GM23338 (cell line): ENCODE measurements at regions not wholly inside any gene's neighbourhood (a gene's known extent, or its start where the extent isn't known, plus 50 kb on each side); places are given as distances from the start of the nearest gene placed in this dataset.

Source experiments
- ATAC-seq: fragments of 200-7000 bp; cut with Tn5 transposase; 3 replicates; pipeline ENCODE4 v1.9.1; 2020
- DNase-seq: peaks from one replicate; pipeline ENCODE4 v3.0.0-alpha.2; 2015; ENCODE audit warnings: low spot score
- H2AFZ ChIP-seq: fragments of 200-600 bp; sonication (generic); 2 replicates; pipeline ENCODE4 v1.8.0; 2016; ENCODE audit warnings: antibody characterized with exemption, mild to moderate bottlenecking, moderate library complexity
- H3F3A ChIP-seq: fragments of 200-600 bp; sonication (generic); replicated peaks from 2 replicates; pipeline ENCODE4 v1.8.0; 2017; ENCODE audit warnings: antibody characterized with exemption, mixed run types, low read depth
- H3K27ac ChIP-seq: fragments of 200-600 bp; sonication (generic); 2 replicates; pipeline ENCODE4 v1.6.1; 2016; ENCODE audit warnings: low read depth
- H3K27me3 ChIP-seq: fragments of 200-600 bp; sonication (generic); 2 replicates; pipeline ENCODE4 v1.8.0; 2016; ENCODE audit warnings: mild to moderate bottlenecking, mixed run types, moderate library complexity; ENCODE audit not compliant: insufficient read depth
- H3K36me3 ChIP-seq: fragments of 200-600 bp; sonication (generic); 2 replicates; pipeline ENCODE4 v1.8.0; 2016; ENCODE audit warnings: mild to moderate bottlenecking; ENCODE audit not compliant: insufficient read depth
- H3K4me1 ChIP-seq: fragments of 200-600 bp; sonication (generic); 2 replicates; pipeline ENCODE4 v1.8.0; 2016; ENCODE audit warnings: mild to moderate bottlenecking, moderate library complexity; ENCODE audit not compliant: insufficient read depth
- H3K4me2 ChIP-seq: fragments of 200-600 bp; sonication (generic); 2 replicates; pipeline ENCODE4 v1.7.1; 2017; ENCODE audit warnings: mixed run types
- H3K4me3 ChIP-seq: fragments of 200-600 bp; sonication (generic); 2 replicates; pipeline ENCODE4 v1.6.1; 2016; ENCODE audit warnings: mixed run types
- H3K79me2 ChIP-seq: fragments of 200-600 bp; sonication (generic); replicated peaks from 2 replicates; pipeline ENCODE4 v1.8.0; 2017; ENCODE audit warnings: mild to moderate bottlenecking; ENCODE audit not compliant: insufficient read depth
- H3K9me2 ChIP-seq: fragments of 200-600 bp; sonication (generic); 2 replicates; pipeline ENCODE4 v1.8.0; 2017; ENCODE audit not compliant: insufficient read depth
- H4K20me1 ChIP-seq: fragments of 200-600 bp; sonication (generic); replicated peaks from 2 replicates; pipeline ENCODE4 v1.8.0; 2017; ENCODE audit warnings: mild to moderate bottlenecking; ENCODE audit not compliant: insufficient read depth
- H3K27ac Mint-ChIP-seq: 2 replicates; pipeline ENCODE4 v1.8.0; 2020; ENCODE audit warnings: inconsistent platforms, mild to moderate bottlenecking, moderate library complexity, mixed read lengths
- H3K27me3 Mint-ChIP-seq: 3 replicates; pipeline ENCODE4 v1.8.0; 2022; ENCODE audit warnings: low read depth, mild to moderate bottlenecking, moderate library complexity, mixed read lengths, inconsistent platforms; ENCODE audit not compliant: insufficient read depth, poor library complexity
- H3K36me3 Mint-ChIP-seq: 3 replicates; pipeline ENCODE4 v1.8.0; 2021; ENCODE audit warnings: low read depth, mild to moderate bottlenecking, inconsistent platforms, moderate library complexity, mixed read lengths
- H3K4me1 Mint-ChIP-seq: 3 replicates; pipeline ENCODE4 v1.8.0; 2020; ENCODE audit warnings: mild to moderate bottlenecking, inconsistent platforms, mixed read lengths
- H3K4me3 Mint-ChIP-seq: 3 replicates; pipeline ENCODE4 v1.8.0; 2021; ENCODE audit warnings: moderate library complexity, mild to moderate bottlenecking, inconsistent platforms, mixed read lengths
- H3K9me3 Mint-ChIP-seq: 3 replicates; pipeline ENCODE4 v1.8.0; 2020; ENCODE audit warnings: moderate library complexity, mild to moderate bottlenecking, inconsistent platforms, mixed read lengths
- CREB1 ChIP-seq: fragments of 250-450 bp; sonication (Bioruptor Pico); IDR thresholded peaks from 2 replicates; pipeline ENCODE4 v1.5.0; 2020; ENCODE audit warnings: low read depth, mild to moderate bottlenecking, moderate library complexity
- EZH2phosphoT487 ChIP-seq: fragments of 200-600 bp; sonication (generic); IDR thresholded peaks from one replicate; pipeline ENCODE4 v1.8.1; 2018; ENCODE audit warnings: antibody characterized with exemption; ENCODE audit not compliant: unreplicated experiment
- STAT1 ChIP-seq: IDR thresholded peaks from one replicate; pipeline ENCODE4 v1.6.1; 2016; ENCODE audit warnings: antibody characterized with exemption; ENCODE audit not compliant: unreplicated experiment
- TF ChIP-seq, protein P1 (sequence below): fragments of 250-450 bp; sonication (Bioruptor Pico); IDR thresholded peaks from 2 replicates; pipeline ENCODE4 v1.5.0; 2020; ENCODE audit warnings: mild to moderate bottlenecking, moderate library complexity

DNA sequence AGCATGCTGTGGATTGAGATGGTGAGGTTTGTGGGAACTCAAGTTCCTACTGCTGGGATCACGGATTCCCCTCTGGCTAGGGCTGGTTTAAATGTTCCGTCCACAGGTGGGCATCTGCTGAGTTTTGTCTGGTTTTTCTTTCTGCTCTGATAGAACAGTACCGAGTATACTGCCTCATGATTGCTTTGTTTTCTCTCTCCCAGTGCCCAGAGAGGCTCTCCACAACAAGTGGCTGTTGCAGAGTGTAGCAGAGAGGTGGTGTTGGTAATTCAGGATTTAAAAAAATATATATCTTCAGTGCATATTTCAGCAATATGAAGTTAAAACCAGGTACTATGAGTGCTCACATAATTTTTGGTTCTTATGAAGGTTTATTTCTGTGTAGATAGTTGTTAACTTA is 213.7 kb downstream of the TEX13C start (continued):
- TF ChIP-seq, protein P1, sequence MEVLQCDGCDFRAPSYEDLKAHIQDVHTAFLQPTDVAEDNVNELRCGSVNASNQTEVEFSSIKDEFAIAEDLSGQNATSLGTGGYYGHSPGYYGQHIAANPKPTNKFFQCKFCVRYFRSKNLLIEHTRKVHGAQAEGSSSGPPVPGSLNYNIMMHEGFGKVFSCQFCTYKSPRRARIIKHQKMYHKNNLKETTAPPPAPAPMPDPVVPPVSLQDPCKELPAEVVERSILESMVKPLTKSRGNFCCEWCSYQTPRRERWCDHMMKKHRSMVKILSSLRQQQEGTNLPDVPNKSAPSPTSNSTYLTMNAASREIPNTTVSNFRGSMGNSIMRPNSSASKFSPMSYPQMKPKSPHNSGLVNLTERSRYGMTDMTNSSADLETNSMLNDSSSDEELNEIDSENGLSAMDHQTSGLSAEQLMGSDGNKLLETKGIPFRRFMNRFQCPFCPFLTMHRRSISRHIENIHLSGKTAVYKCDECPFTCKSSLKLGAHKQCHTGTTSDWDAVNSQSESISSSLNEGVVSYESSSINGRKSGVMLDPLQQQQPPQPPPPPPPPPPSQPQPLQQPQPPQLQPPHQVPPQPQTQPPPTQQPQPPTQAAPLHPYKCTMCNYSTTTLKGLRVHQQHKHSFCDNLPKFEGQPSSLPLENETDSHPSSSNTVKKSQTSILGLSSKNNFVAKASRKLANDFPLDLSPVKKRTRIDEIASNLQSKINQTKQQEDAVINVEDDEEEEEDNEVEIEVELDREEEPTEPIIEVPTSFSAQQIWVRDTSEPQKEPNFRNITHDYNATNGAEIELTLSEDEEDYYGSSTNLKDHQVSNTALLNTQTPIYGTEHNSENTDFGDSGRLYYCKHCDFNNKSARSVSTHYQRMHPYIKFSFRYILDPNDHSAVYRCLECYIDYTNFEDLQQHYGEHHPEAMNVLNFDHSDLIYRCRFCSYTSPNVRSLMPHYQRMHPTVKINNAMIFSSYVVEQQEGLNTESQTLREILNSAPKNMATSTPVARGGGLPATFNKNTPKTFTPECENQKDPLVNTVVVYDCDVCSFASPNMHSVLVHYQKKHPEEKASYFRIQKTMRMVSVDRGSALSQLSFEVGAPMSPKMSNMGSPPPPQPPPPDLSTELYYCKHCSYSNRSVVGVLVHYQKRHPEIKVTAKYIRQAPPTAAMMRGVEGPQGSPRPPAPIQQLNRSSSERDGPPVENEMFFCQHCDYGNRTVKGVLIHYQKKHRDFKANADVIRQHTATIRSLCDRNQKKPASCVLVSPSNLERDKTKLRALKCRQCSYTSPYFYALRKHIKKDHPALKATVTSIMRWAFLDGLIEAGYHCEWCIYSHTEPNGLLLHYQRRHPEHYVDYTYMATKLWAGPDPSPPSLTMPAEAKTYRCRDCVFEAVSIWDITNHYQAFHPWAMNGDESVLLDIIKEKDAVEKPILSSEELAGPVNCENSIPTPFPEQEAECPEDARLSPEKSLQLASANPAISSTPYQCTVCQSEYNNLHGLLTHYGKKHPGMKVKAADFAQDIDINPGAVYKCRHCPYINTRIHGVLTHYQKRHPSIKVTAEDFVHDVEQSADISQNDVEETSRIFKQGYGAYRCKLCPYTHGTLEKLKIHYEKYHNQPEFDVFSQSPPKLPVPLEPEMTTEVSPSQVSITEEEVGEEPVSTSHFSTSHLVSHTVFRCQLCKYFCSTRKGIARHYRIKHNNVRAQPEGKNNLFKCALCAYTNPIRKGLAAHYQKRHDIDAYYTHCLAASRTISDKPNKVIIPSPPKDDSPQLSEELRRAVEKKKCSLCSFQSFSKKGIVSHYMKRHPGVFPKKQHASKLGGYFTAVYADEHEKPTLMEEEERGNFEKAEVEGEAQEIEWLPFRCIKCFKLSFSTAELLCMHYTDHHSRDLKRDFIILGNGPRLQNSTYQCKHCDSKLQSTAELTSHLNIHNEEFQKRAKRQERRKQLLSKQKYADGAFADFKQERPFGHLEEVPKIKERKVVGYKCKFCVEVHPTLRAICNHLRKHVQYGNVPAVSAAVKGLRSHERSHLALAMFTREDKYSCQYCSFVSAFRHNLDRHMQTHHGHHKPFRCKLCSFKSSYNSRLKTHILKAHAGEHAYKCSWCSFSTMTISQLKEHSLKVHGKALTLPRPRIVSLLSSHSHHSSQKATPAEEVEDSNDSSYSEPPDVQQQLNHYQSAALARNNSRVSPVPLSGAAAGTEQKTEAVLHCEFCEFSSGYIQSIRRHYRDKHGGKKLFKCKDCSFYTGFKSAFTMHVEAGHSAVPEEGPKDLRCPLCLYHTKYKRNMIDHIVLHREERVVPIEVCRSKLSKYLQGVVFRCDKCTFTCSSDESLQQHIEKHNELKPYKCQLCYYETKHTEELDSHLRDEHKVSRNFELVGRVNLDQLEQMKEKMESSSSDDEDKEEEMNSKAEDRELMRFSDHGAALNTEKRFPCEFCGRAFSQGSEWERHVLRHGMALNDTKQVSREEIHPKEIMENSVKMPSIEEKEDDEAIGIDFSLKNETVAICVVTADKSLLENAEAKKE (CRISPR knock-in tag): no peak
- TF ChIP-seq STAT1: no peak

DNA sequence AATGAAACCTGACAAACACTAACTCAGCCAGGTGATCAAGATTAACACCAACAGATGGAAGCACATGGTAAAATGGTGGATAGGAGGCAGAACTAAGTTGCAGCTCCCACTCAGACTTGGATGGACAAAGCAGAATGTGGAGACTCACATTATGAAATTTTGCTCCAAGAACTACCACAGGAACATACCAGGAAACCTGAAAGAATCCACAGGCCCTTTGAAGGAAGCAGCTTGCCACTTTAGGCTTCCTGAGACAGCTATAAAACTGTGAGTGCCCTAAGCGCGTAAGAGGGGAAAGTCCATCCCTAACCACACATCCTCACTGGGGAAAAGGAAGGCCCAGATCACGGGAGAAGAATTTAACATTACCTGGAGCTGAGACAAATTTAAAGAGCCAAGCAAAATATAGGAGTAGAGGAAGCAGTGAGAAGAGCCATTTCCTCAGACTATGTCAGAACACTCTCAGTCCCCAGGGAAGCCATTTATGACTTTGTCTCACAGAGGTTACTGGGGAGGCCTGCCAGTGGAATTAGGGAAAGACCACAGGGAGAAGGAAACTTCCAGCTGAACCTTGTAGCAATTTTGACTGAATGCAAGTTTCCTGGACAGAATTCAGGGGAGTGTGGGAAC is 224.5 kb downstream of the TEX13C start:
- DNase-seq (no peak), ATAC-seq (no peak)
- no peak overlapping the region for H3K4me3 ChIP-seq
- no peaks in the 10 kb centered on the region for H3K4me1 ChIP-seq
- TF ChIP-seq EZH2phosphoT487 (no peak), CREB1 (CRISPR knock-in tag) (no peak)
- Mint-ChIP-seq H3K27me3 (no peaks in the 10 kb centered on the region), H3K4me3 (no peak overlapping the region), H3K4me1 (peaks cover 5% of the 10 kb centered on the region; the same call in 2 of the 3 replicates), H3K9me3 (peaks cover 11% of the 10 kb centered on the region; the same call in 1 of the 3 replicates), H3K36me3 (peaks cover 7% of the 10 kb centered on the region; the same call in 2 of the 3 replicates), H3K27ac (no peak overlapping the region)
- no peaks in the 10 kb centered on the region for H4K20me1 ChIP-seq
- no peaks in the 10 kb centered on the region for H3F3A ChIP-seq
- no peaks in the 10 kb centered on the region for H3K27me3 ChIP-seq
- H2AFZ ChIP-seq: no peak overlapping the region
- H3K4me2 ChIP-seq: no peak overlapping the region
- H3K9me2 ChIP-seq: no peaks in the 10 kb centered on the region
- H3K36me3 ChIP-seq: no peaks in the 10 kb centered on the region
- no peak overlapping the region for H3K27ac ChIP-seq
- no peaks in the 10 kb centered on the region for H3K79me2 ChIP-seq
